ENCODE measurements at regions not wholly inside any gene's neighbourhood (a gene's known extent, or its start where the extent isn't known, plus 50 kb on each side); places are given as distances from the start of the nearest gene placed in this dataset.

- ATAC-seq: no peak
- TF ChIP-seq ESRRG (CRISPR knock-in tag; IDR thresholded peaks at IDR 0.05) (no peak), SNAI2 (CRISPR knock-in tag; IDR thresholded peaks at IDR 0.05) (no peak), ZNF70 (CRISPR knock-in tag; IDR thresholded peaks at IDR 0.05) (no peak), BACH2 (CRISPR knock-in tag; IDR thresholded peaks at IDR 0.05; ENCODE audit: borderline replicate concordance) (no peak), ZFP3 (CRISPR knock-in tag; IDR thresholded peaks at IDR 0.05) (no peak)
These were observed 155.1 kb upstream of the ARGLU1 start for GRCh38 chr13:106723036-106723435.

GRCh38 chr13:106722620-106723019 lies 154.7 kb upstream of the ARGLU1 start:
- no peak for ATAC-seq
- TF ChIP-seq, protein P1, sequence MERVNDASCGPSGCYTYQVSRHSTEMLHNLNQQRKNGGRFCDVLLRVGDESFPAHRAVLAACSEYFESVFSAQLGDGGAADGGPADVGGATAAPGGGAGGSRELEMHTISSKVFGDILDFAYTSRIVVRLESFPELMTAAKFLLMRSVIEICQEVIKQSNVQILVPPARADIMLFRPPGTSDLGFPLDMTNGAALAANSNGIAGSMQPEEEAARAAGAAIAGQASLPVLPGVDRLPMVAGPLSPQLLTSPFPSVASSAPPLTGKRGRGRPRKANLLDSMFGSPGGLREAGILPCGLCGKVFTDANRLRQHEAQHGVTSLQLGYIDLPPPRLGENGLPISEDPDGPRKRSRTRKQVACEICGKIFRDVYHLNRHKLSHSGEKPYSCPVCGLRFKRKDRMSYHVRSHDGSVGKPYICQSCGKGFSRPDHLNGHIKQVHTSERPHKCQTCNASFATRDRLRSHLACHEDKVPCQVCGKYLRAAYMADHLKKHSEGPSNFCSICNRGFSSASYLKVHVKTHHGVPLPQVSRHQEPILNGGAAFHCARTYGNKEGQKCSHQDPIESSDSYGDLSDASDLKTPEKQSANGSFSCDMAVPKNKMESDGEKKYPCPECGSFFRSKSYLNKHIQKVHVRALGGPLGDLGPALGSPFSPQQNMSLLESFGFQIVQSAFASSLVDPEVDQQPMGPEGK (CRISPR knock-in tag; IDR thresholded peaks at IDR 0.05; ENCODE audit: borderline replicate concordance): no peak
- TF ChIP-seq TOX (CRISPR knock-in tag; IDR thresholded peaks at IDR 0.05; ENCODE audit: borderline replicate concordance) (no peak), POU6F1 (CRISPR knock-in tag; IDR thresholded peaks at IDR 0.05; ENCODE audit: borderline replicate concordance, low read depth) (no peak)

- TF ChIP-seq, protein P1 (CRISPR knock-in tag; IDR thresholded peaks at IDR 0.05; ENCODE audit: borderline replicate concordance): no peak
- no peak for TF ChIP-seq ZC3H10 (CRISPR knock-in tag; IDR thresholded peaks at IDR 0.05)
- TF ChIP-seq ARNTL (CRISPR knock-in tag; IDR thresholded peaks at IDR 0.05; ENCODE audit: borderline replicate concordance, low read depth): no peak
- TF ChIP-seq ZFP3 (CRISPR knock-in tag; IDR thresholded peaks at IDR 0.05): no peak
- no peak for TF ChIP-seq ISL1 (CRISPR knock-in tag; IDR thresholded peaks at IDR 0.05)
- no peak for TF ChIP-seq RARB (CRISPR knock-in tag; IDR thresholded peaks at IDR 0.05)
- no peak for TF ChIP-seq ZNF8 (CRISPR knock-in tag; IDR thresholded peaks at IDR 0.05)
- TF ChIP-seq PPARA (CRISPR knock-in tag; IDR thresholded peaks at IDR 0.05; ENCODE audit: borderline replicate concordance): no peak
- TF ChIP-seq SNAI2 (CRISPR knock-in tag; IDR thresholded peaks at IDR 0.05): no peak
- no peak for TF ChIP-seq GLIS3 (CRISPR knock-in tag; IDR thresholded peaks at IDR 0.05)
- TF ChIP-seq CSDC2 (CRISPR knock-in tag; IDR thresholded peaks at IDR 0.05): no peak
- no peak for TF ChIP-seq CREB5 (CRISPR knock-in tag; IDR thresholded peaks at IDR 0.05; ENCODE audit: low read depth)
- TF ChIP-seq TOX (CRISPR knock-in tag; IDR thresholded peaks at IDR 0.05; ENCODE audit: borderline replicate concordance): no peak
- TF ChIP-seq, protein P2, sequence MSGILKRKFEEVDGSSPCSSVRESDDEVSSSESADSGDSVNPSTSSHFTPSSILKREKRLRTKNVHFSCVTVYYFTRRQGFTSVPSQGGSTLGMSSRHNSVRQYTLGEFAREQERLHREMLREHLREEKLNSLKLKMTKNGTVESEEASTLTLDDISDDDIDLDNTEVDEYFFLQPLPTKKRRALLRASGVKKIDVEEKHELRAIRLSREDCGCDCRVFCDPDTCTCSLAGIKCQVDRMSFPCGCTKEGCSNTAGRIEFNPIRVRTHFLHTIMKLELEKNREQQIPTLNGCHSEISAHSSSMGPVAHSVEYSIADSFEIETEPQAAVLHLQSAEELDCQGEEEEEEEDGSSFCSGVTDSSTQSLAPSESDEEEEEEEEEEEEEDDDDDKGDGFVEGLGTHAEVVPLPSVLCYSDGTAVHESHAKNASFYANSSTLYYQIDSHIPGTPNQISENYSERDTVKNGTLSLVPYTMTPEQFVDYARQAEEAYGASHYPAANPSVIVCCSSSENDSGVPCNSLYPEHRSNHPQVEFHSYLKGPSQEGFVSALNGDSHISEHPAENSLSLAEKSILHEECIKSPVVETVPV (CRISPR knock-in tag; IDR thresholded peaks at IDR 0.05): no peak
- TF ChIP-seq ZNF565 (CRISPR knock-in tag; conservative IDR thresholded peaks at IDR 0.05; ENCODE audit: low read depth): no peak
- TF ChIP-seq ZFP30 (CRISPR knock-in tag; IDR thresholded peaks at IDR 0.05): no peak
- no peak for ATAC-seq
These were observed 153.7 kb upstream of the ARGLU1 start for GRCh38 chr13:106721599-106721998.

- no peak for TF ChIP-seq POU6F1 (CRISPR knock-in tag; IDR thresholded peaks at IDR 0.05; ENCODE audit: borderline replicate concordance, low read depth)
- TF ChIP-seq TOX (CRISPR knock-in tag; IDR thresholded peaks at IDR 0.05; ENCODE audit: borderline replicate concordance): no peak
- TF ChIP-seq TCF4 (CRISPR knock-in tag; IDR thresholded peaks at IDR 0.05; ENCODE audit: borderline replicate concordance): no peak
- TF ChIP-seq ZNF8 (CRISPR knock-in tag; IDR thresholded peaks at IDR 0.05): no peak
- TF ChIP-seq SNAI2 (CRISPR knock-in tag; IDR thresholded peaks at IDR 0.05): no peak
- no peak for TF ChIP-seq ESRRG (CRISPR knock-in tag; IDR thresholded peaks at IDR 0.05)
- TF ChIP-seq ZNF70 (CRISPR knock-in tag; IDR thresholded peaks at IDR 0.05): no peak
- no peak for TF ChIP-seq CSDC2 (CRISPR knock-in tag; IDR thresholded peaks at IDR 0.05)
- no peak for TF ChIP-seq ZFP3 (CRISPR knock-in tag; IDR thresholded peaks at IDR 0.05)
- TF ChIP-seq ZNF565 (CRISPR knock-in tag; conservative IDR thresholded peaks at IDR 0.05; ENCODE audit: low read depth): no peak
- no peak for ATAC-seq
These were observed 146.5 kb upstream of the ARGLU1 start for GRCh38 chr13:106714271-106714982.
